ENCODE measurements at regions not wholly inside any gene's neighbourhood (a gene's known extent, or its start where the extent isn't known, plus 50 kb on each side); places are given as distances from the start of the nearest gene placed in this dataset.

DNA sequence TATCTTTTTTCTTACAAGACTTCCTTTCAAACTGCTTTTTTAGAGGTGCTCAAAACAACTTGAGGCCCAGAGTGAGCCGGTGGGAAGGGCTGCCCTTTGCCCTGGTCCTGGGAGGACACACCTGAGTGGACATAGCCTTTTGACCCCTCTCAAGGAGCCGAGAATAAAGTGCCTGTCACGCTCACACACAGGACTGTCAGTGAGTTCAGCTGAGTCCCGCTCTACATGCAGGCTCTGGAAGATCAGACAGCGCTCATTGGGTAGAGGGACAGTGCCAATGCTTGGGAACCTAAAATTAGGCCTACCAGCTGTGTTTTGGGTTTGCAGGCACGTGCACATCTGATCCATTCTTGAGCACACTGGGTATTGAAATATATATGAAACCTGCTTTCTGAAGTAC is 387.8 kb downstream of the CD83 start:
- H3K27me3 Mint-ChIP-seq (ENCODE audit: unreplicated experiment): peaks cover 9% of the 10 kb centered on the region
- H3K36me3 Mint-ChIP-seq (ENCODE audit: unreplicated experiment): no peaks in the 10 kb centered on the region
- H3K9me3 Mint-ChIP-seq (ENCODE audit: unreplicated experiment): no peaks in the 10 kb centered on the region
- no peak for DNase-seq (ENCODE audit: extremely low spot score, unreplicated experiment)
- no peaks in the 10 kb centered on the region for H3K4me1 Mint-ChIP-seq (ENCODE audit: unreplicated experiment)
- no peak overlapping the region for H3K4me3 Mint-ChIP-seq (ENCODE audit: unreplicated experiment)
- H3K27ac Mint-ChIP-seq (ENCODE audit: unreplicated experiment): no peak overlapping the region
- no peak for TF ChIP-seq CTCF (IDR thresholded peaks at IDR 0.05)

DNA sequence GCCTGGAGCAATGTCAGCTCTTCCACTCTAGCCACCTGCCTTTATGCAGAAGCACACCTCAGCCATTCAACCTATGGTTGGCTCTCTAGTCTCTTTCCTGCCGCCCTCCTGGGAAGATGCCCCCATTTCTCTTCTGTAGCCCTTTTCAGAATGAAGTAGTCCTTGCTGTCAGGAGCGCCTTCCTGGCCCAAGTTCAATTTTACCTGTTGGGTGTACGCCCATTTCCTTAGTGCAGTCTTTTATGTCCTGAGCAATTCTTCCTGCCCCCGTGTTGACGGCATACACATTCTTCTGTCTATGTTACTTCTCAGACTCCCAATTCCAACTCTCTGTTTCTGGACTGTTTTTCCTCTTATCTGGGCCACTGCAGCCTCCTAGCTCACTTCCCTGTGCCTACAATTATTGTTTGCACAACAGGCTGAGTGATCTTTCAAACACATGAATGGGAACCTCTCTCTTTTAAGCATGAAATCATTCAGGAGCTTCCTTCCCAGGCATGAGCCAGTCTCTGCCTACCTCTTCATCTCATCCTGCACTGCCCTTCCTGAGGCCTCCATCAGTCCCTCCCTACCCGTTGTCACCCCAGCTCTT is 389.2 kb downstream of the CD83 start:
- TF ChIP-seq CTCF (IDR thresholded peaks at IDR 0.05): no peak
- no peaks in the 10 kb centered on the region for H3K36me3 Mint-ChIP-seq (ENCODE audit: unreplicated experiment)

GRCh38 chr6:14509120-14509519 is 391.5 kb downstream of the CD83 start:
- H3K27ac Mint-ChIP-seq (ENCODE audit: unreplicated experiment): no peak overlapping the region
- H3K36me3 Mint-ChIP-seq (ENCODE audit: unreplicated experiment): no peaks in the 10 kb centered on the region
- TF ChIP-seq CTCF (IDR thresholded peaks at IDR 0.05): no peak
- DNase-seq (ENCODE audit: extremely low spot score, unreplicated experiment): no peak
- H3K4me3 Mint-ChIP-seq (ENCODE audit: unreplicated experiment): no peak overlapping the region
- H3K4me1 Mint-ChIP-seq (ENCODE audit: unreplicated experiment): no peaks in the 10 kb centered on the region
- H3K9me3 Mint-ChIP-seq (ENCODE audit: unreplicated experiment): no peaks in the 10 kb centered on the region
- peaks cover 30% of the 10 kb centered on the region for H3K27me3 Mint-ChIP-seq (ENCODE audit: unreplicated experiment)

More for the DNA sequence above, 389.2 kb downstream of the CD83 start:
- peaks cover 17% of the 10 kb centered on the region for H3K27me3 Mint-ChIP-seq (ENCODE audit: unreplicated experiment)
- no peaks in the 10 kb centered on the region for H3K9me3 Mint-ChIP-seq (ENCODE audit: unreplicated experiment)
- H3K4me1 Mint-ChIP-seq (ENCODE audit: unreplicated experiment): no peaks in the 10 kb centered on the region
- DNase-seq (ENCODE audit: extremely low spot score, unreplicated experiment): no peak
- no peak overlapping the region for H3K4me3 Mint-ChIP-seq (ENCODE audit: unreplicated experiment)
- no peak overlapping the region for H3K27ac Mint-ChIP-seq (ENCODE audit: unreplicated experiment)

DNA sequence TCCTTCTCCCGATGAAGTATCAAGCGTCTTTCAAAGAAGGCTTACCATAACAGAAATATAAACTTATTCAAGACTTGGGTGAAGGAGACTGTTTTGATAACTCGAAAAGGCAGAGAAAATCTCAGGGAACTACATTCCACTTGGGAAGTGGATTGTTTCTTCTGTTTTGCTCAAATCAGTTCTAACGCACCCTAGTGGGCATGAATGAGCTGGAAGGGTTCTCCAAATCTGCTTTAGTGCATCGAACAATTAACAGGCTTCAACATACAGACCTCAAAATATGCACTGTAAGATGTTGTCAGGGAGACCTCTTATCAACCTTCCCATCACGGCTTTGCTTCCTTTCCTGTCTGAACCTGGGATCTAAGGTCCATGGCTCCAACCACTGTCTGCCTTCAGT is 392.5 kb downstream of the CD83 start:
- Mint-ChIP-seq H3K36me3 (ENCODE audit: unreplicated experiment) (no peaks in the 10 kb centered on the region), H3K9me3 (ENCODE audit: unreplicated experiment) (no peaks in the 10 kb centered on the region), H3K27ac (ENCODE audit: unreplicated experiment) (no peak overlapping the region), H3K4me3 (ENCODE audit: unreplicated experiment) (no peak overlapping the region), H3K27me3 (ENCODE audit: unreplicated experiment) (peaks cover 30% of the 10 kb centered on the region), H3K4me1 (ENCODE audit: unreplicated experiment) (no peaks in the 10 kb centered on the region)
- TF ChIP-seq CTCF (IDR thresholded peaks at IDR 0.05): peak; percentile 9
- DNase-seq (ENCODE audit: extremely low spot score, unreplicated experiment): no peak

DNA sequence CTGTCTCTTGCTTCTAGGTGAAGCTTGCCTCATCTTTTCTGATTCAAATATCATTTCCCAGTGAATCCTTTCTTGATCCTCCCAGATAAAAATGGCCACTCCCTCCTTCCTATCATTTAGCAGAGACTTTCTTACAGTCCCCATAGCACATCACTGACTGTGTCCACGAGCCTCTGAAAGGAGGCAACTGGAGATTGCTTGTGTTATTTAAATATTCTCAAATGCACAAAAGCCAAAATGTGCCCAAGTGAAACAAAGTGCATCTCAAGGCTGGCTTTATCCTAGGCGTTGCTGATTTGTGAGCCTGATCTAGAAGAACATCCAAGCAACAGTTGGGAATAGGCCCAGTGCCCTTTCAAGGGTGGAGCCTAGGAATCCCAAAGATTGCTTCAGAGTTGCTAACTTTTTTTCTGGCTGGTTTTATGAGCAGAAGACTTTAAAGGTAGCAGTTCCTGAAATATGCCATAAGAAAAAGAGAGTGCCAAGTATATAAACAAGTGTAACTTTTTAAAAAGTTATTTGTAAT is 393.6 kb downstream of the CD83 start:
- Mint-ChIP-seq H3K36me3 (ENCODE audit: unreplicated experiment) (no peaks in the 10 kb centered on the region), H3K27me3 (ENCODE audit: unreplicated experiment) (peaks cover 30% of the 10 kb centered on the region), H3K4me1 (ENCODE audit: unreplicated experiment) (no peaks in the 10 kb centered on the region), H3K27ac (ENCODE audit: unreplicated experiment) (no peak overlapping the region), H3K9me3 (ENCODE audit: unreplicated experiment) (no peaks in the 10 kb centered on the region), H3K4me3 (ENCODE audit: unreplicated experiment) (no peak overlapping the region)
- DNase-seq (ENCODE audit: extremely low spot score, unreplicated experiment): no peak
- TF ChIP-seq CTCF (IDR thresholded peaks at IDR 0.05): no peak

Data from osteocyte (in vitro differentiated cells).